ENCODE measurements at regions not wholly inside any gene's neighbourhood (a gene's known extent, or its start where the extent isn't known, plus 50 kb on each side); places are given as distances from the start of the nearest gene placed in this dataset.
"Not testable (repeated sequence)": the region's sequence is repeated elsewhere in the genome, so short reads cannot be mapped to it uniquely, and the experiment has no call there.

DNA sequence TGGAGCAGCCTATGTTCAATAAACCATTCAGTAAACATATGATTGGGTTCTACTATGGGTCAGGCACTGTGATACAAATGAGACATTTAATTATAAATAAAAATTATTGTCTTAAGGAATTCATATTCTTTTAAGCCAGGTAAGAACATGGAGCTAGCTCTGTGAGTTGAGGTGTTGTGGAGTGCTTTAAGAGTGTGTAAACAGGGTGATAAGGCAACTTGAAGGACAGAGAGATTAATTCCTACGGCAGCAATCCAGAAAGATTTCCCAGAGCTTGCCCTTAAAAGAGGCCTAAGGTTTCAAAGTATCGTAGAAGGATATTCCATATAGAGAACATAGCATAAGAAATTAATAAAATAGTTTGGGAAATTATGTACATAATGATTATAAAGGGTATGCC, 126.4 kb upstream of the FAT3 start:
- Histone ChIP-seq H3K27me3 (no peaks in the 10 kb centered on the region), H3K4me1 (no peaks in the 10 kb centered on the region), H3K9me3 (no peaks in the 10 kb centered on the region), H3K36me3 (no peaks in the 10 kb centered on the region), H3K27ac (no peak overlapping the region), H3K4me3 (no peak overlapping the region)
- intact Hi-C loops (cut with DNase I; ENCODE audit: low total_unique reads): no loop called here
- TF ChIP-seq POLR2A (IDR thresholded peaks at IDR 0.05) (no peak), CTCF (IDR thresholded peaks at IDR 0.05) (no peak)
- DNase-seq: no peak

DNA sequence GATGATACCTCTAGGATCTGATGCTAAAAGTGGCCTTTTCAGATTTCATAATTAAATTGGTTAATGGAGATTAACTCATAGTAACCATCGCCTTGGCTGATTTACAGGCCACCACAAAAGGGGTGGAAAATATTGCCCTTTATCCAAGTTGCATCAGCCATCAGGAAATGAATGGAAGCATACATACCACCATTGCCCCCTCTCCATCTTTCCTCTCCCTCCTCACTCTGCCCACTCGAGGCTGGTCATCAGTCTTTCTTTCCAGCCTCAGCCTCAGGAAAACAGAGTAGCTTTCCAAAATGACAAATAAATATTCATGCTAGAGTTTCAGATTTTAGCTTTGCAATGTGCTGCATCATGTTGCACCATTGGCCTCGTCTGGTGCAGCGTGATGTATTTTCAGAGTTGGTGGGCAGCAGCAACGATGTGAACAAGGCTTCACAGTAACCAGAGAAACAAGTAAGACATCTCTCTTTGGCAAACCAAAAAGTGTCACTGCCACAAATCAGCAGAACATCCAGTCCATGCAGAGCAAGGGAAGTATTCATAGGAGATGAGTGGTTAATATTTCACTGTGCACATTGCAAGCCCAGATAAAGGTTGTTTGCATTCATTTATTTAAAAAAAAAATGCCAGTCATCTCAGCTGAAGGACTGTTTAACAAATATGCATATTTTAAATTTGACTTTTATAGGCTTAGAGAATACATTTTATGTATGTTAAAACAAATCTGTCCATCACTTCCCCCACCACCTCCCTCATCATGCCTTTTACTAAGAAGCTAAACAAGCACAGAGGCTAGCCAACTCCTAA, 136.7 kb upstream of the FAT3 start:
- no peak for DNase-seq
- Histone ChIP-seq H3K27me3 (no peaks in the 10 kb centered on the region), H3K27ac (no peak overlapping the region), H3K4me1 (no peaks in the 10 kb centered on the region), H3K36me3 (no peaks in the 10 kb centered on the region), H3K4me3 (no peak overlapping the region), H3K9me3 (no peaks in the 10 kb centered on the region)
- TF ChIP-seq POLR2A (IDR thresholded peaks at IDR 0.05) (no peak), CTCF (IDR thresholded peaks at IDR 0.05) (no peak)
- intact Hi-C loops (cut with DNase I; ENCODE audit: low total_unique reads): no loop called here

- no peak for TF ChIP-seq CTCF (IDR thresholded peaks at IDR 0.05)
- TF ChIP-seq POLR2A (IDR thresholded peaks at IDR 0.05): no peak
These were observed 141.5 kb upstream of the FAT3 start for GRCh38 chr11:92083123-92083522.

DNA sequence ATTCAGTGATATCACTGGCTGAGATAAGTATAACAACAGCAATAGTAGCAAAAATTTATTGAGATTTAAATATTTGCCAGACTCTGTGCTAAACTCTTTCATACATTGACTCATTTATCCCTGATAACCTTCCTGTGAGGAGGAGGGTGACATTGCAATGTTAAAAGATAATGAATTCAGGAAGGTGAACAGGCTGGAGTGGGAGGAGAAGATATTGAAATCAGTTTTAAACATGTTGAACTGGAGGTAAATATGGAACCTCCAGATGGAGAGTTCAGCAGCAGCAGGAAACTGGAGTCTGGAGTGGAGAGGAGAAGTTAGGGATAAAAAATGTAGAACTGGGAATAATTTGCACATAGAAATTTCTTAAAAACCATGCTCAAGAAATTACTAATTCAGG, 142.0 kb upstream of the FAT3 start:
- no peaks in the 10 kb centered on the region for H3K27me3 ChIP-seq
- no peaks in the 10 kb centered on the region for H3K36me3 ChIP-seq
- DNase-seq: no peak

More at GRCh38 chr11:92083123-92083522, 141.5 kb upstream of the FAT3 start:
- H3K4me1 ChIP-seq: no peaks in the 10 kb centered on the region
- no peaks in the 10 kb centered on the region for H3K27me3 ChIP-seq
- no peaks in the 10 kb centered on the region for H3K36me3 ChIP-seq
- intact Hi-C loops (cut with DNase I; ENCODE audit: low total_unique reads): no loop called here
- H3K27ac ChIP-seq: no peak overlapping the region
- DNase-seq: no peak
- no peak overlapping the region for H3K4me3 ChIP-seq
- H3K9me3 ChIP-seq: no peaks in the 10 kb centered on the region

GRCh38 chr11:92074498-92074897, 150.1 kb upstream of the FAT3 start:
- H3K4me1 ChIP-seq; H3K27me3 ChIP-seq; H3K9me3 ChIP-seq; H3K36me3 ChIP-seq; DNase-seq; intact Hi-C loops (cut with DNase I; ENCODE audit: low total_unique reads); H3K27ac ChIP-seq; H3K4me3 ChIP-seq: not testable (repeated sequence)

More for the DNA sequence above, 142.0 kb upstream of the FAT3 start:
- no peak overlapping the region for H3K4me3 ChIP-seq
- intact Hi-C loops (cut with DNase I; ENCODE audit: low total_unique reads): no loop called here
- TF ChIP-seq CTCF (IDR thresholded peaks at IDR 0.05) (no peak), POLR2A (IDR thresholded peaks at IDR 0.05) (no peak)
- H3K4me1 ChIP-seq: no peaks in the 10 kb centered on the region
- H3K27ac ChIP-seq: no peak overlapping the region
- no peaks in the 10 kb centered on the region for H3K9me3 ChIP-seq
